ENCODE measurements at regions not wholly inside any gene's neighbourhood (a gene's known extent, or its start where the extent isn't known, plus 50 kb on each side); places are given as distances from the start of the nearest gene placed in this dataset.
"Not testable (repeated sequence)": the region's sequence is repeated elsewhere in the genome, so short reads cannot be mapped to it uniquely, and the experiment has no call there.

GRCh38 chr3:160047876-160048275 lies 59.2 kb downstream of the IL12A start:
- DNase-seq (ENCODE audit: low spot score in 2 of 2) (no peak), FAIRE-seq (no peak)

- no peak for DNase-seq (ENCODE audit: low spot score in 2 of 2)
- FAIRE-seq = no peak
These were observed 60.4 kb downstream of the IL12A start for GRCh38 chr3:160049038-160049437.

- DNase-seq (ENCODE audit: low spot score in 2 of 2) = no peak
- FAIRE-seq = no peak
These were observed 60.9 kb downstream of the IL12A start for GRCh38 chr3:160049565-160049964.

- FAIRE-seq = no peak
- no peak for DNase-seq (ENCODE audit: low spot score in 2 of 2)
These were observed 61.4 kb downstream of the IL12A start for GRCh38 chr3:160049988-160050387.

GRCh38 chr3:160052385-160053047 lies 63.9 kb downstream of the IL12A start:
- DNase-seq (ENCODE audit: low spot score in 2 of 2) = no peak
- no peak for FAIRE-seq

- DNase-seq (ENCODE audit: low spot score in 2 of 2) (no peak), FAIRE-seq (no peak)
These were observed 64.4 kb downstream of the IL12A start for GRCh38 chr3:160053048-160053391.

- not testable (repeated sequence) for DNase-seq (ENCODE audit: low spot score in 2 of 2); FAIRE-seq
These were observed 66.2 kb downstream of the IL12A start for GRCh38 chr3:160054862-160055261.

- no peak for FAIRE-seq
- DNase-seq (ENCODE audit: low spot score in 2 of 2) = no peak
These were observed 67.0 kb downstream of the IL12A start for GRCh38 chr3:160055659-160056058.

- DNase-seq (ENCODE audit: low spot score in 2 of 2) (no peak), FAIRE-seq (no peak)
These were observed 68.7 kb downstream of the IL12A start for GRCh38 chr3:160057331-160057730.

- FAIRE-seq (no peak), DNase-seq (ENCODE audit: low spot score in 2 of 2) (no peak)
These were observed 71.9 kb downstream of the IL12A start for GRCh38 chr3:160060409-160061027.

GRCh38 chr3:160061525-160061924 lies 72.9 kb downstream of the IL12A start:
- FAIRE-seq (no peak), DNase-seq (ENCODE audit: low spot score in 2 of 2) (no peak)

- FAIRE-seq (no peak), DNase-seq (ENCODE audit: low spot score in 2 of 2) (no peak)
These were observed 76.6 kb downstream of the IL12A start for GRCh38 chr3:160065282-160065681.

- FAIRE-seq (no peak), DNase-seq (ENCODE audit: low spot score in 2 of 2) (no peak)
These were observed 77.2 kb downstream of the IL12A start for GRCh38 chr3:160065786-160066185.

- DNase-seq (ENCODE audit: low spot score in 2 of 2) = no peak
- no peak for FAIRE-seq
These were observed 81.4 kb downstream of the IL12A start for GRCh38 chr3:160069986-160070385.

- FAIRE-seq (no peak), DNase-seq (ENCODE audit: low spot score in 2 of 2) (no peak)
These were observed 87.9 kb downstream of the IL12A start for GRCh38 chr3:160076519-160076918.

GRCh38 chr3:160078533-160078932 lies 89.9 kb downstream of the IL12A start:
- no peak for FAIRE-seq

GRCh38 chr3:160081958-160082533 lies 93.4 kb downstream of the IL12A start:
- no peak for FAIRE-seq
- DNase-seq (ENCODE audit: low spot score in 2 of 2) = no peak

More at GRCh38 chr3:160078533-160078932, 89.9 kb downstream of the IL12A start:
- DNase-seq (ENCODE audit: low spot score in 2 of 2) = no peak

GRCh38 chr3:160084998-160085397 lies 96.4 kb downstream of the IL12A start:
- no peak for DNase-seq (ENCODE audit: low spot score in 2 of 2)
- FAIRE-seq = no peak

GRCh38 chr3:160088492-160089137 lies 100.0 kb downstream of the IL12A start:
- no peak for DNase-seq (ENCODE audit: low spot score in 2 of 2)
- no peak for FAIRE-seq

GRCh38 chr3:160090653-160091052 lies 102.0 kb downstream of the IL12A start:
- FAIRE-seq = no peak
- DNase-seq (ENCODE audit: low spot score in 2 of 2) = no peak

- no peak for DNase-seq (ENCODE audit: low spot score in 2 of 2)
- FAIRE-seq = no peak
These were observed 102.8 kb downstream of the IL12A start for GRCh38 chr3:160091441-160091840.

- FAIRE-seq (no peak), DNase-seq (ENCODE audit: low spot score in 2 of 2) (no peak)
These were observed 104.1 kb downstream of the IL12A start for GRCh38 chr3:160092760-160093159.
